H1 (cell line): ENCODE measurements at regions not wholly inside any gene's neighbourhood (a gene's known extent, or its start where the extent isn't known, plus 50 kb on each side); places are given as distances from the start of the nearest gene placed in this dataset.

Source experiments
- CTCF ChIA-PET: fragments of 300-600 bp; sonication (Branson Sonifier 250); formaldehyde crosslinking; loops from one replicate; lab custom pipeline; 2021; ENCODE audit not compliant: partially characterized antibody; lab: Charles Lee
- POLR2A ChIA-PET: fragments of 300-600 bp; sonication (Branson Sonifier 250); formaldehyde crosslinking; loops from one replicate; lab custom pipeline; 2021; ENCODE audit warnings: inconsistent platforms; ENCODE audit not compliant: partially characterized antibody; lab: Charles Lee
- DNase-seq, 2 experiments: peaks; one replicate each; pipeline versions ENCODE4 v3.0.0 to v3.0.0-alpha.2; 2010 to 2022; ENCODE audit warnings: low spot score in 2 of 2, low read depth in 1 of 2, mixed read lengths in 1 of 2
- FAIRE-seq: peaks from 2 replicates; lab custom pipeline; 2011; peaks lifted over from hg19 to GRCh38; lab: Jason Lieb, UNC
- H2AFZ ChIP-seq: 2 replicates; pipeline ENCODE4 v1.8.1; 2012; ENCODE audit warnings: low read length, inconsistent platforms
- H2AK5ac ChIP-seq: 2 replicates; pipeline ENCODE4 v1.6.1; 2013; ENCODE audit warnings: low read depth, low read length
- H2BK120ac ChIP-seq: replicated peaks from 2 replicates; pipeline ENCODE3; 2013; ENCODE audit warnings: low read depth, low read length, inconsistent platforms
- H2BK12ac ChIP-seq: 2 replicates; pipeline ENCODE4 v1.6.1; 2013; ENCODE audit warnings: low read depth, low read length
- H2BK15ac ChIP-seq: 2 replicates; pipeline ENCODE4 v1.6.1; 2013; ENCODE audit warnings: low read length
- H2BK20ac ChIP-seq: 2 replicates; pipeline ENCODE4 v1.6.1; 2013; ENCODE audit warnings: low read length
- H2BK5ac ChIP-seq: 2 replicates; pipeline ENCODE4 v1.6.1; 2013; ENCODE audit warnings: low read depth, low read length
- H3K14ac ChIP-seq: 2 replicates; pipeline ENCODE4 v1.6.1; 2013; ENCODE audit warnings: inconsistent platforms; ENCODE audit not compliant: insufficient read length
- H3K18ac ChIP-seq: 2 replicates; pipeline ENCODE4 v1.6.1; 2013; ENCODE audit warnings: low read length; ENCODE audit errors: extremely low read depth
- H3K23ac ChIP-seq: 2 replicates; pipeline ENCODE4 v1.6.1; 2013; ENCODE audit warnings: inconsistent platforms; ENCODE audit not compliant: insufficient read length
- H3K23me2 ChIP-seq: 2 replicates; pipeline ENCODE4 v1.6.1; 2013; ENCODE audit warnings: low read depth, low read length
- H3K27ac ChIP-seq: 2 replicates; pipeline ENCODE4 v1.6.1; 2011; ENCODE audit warnings: low read depth, low read length, inconsistent platforms
- H3K27me3 ChIP-seq, 4 experiments: replicated peaks in 1 of 4; 1 replicate in 1 of 4; 2 replicates in 3 of 4; pipeline versions ENCODE4 v1.6.1 to v1.8.1; 2011 to 2013; ENCODE audit warnings: low read length in 3 of 4, mild to moderate bottlenecking in 3 of 4, inconsistent platforms in 2 of 4, mixed read lengths in 2 of 4, moderate library complexity in 1 of 4; ENCODE audit not compliant: control insufficient read depth in 3 of 4, insufficient read depth in 3 of 4; ENCODE audit errors: extremely low read depth in 1 of 4
- H3K36me3 ChIP-seq, 4 experiments: 2 replicates each; pipeline versions ENCODE4 v1.6.1 to v1.8.1; 2011 to 2013; ENCODE audit warnings: mild to moderate bottlenecking in 4 of 4, low read length in 3 of 4, moderate library complexity in 2 of 4, control low read depth in 1 of 4, inconsistent platforms in 1 of 4; ENCODE audit not compliant: insufficient read depth in 4 of 4, control insufficient read depth in 2 of 4
- H3K4ac ChIP-seq: replicated peaks from 2 replicates; pipeline ENCODE3; 2013; ENCODE audit warnings: low read length, low read depth, mixed read lengths, inconsistent platforms; ENCODE audit not compliant: insufficient read length
- H3K4me1 ChIP-seq, 4 experiments: replicated peaks in 1 of 4; 1 replicate in 1 of 4; 2 replicates in 3 of 4; pipeline versions ENCODE4 v1.6.1 to v1.8.1; 2011 to 2013; ENCODE audit warnings: low read length in 3 of 4, inconsistent platforms in 2 of 4, mixed read lengths in 1 of 4; ENCODE audit not compliant: insufficient read depth in 4 of 4, control insufficient read depth in 3 of 4
- H3K4me2 ChIP-seq, 2 experiments: 2 replicates each; pipeline versions ENCODE4 v1.6.1 to v1.8.1; 2011 to 2013; ENCODE audit warnings: low read depth in 2 of 2, low read length in 2 of 2, control low read depth in 1 of 2, inconsistent platforms in 1 of 2, mild to moderate bottlenecking in 1 of 2; ENCODE audit not compliant: insufficient read depth in 1 of 2
- H3K4me3 ChIP-seq, 4 experiments: fragments of 200-600, 300-600 bp in 1 of 4; sonication (generic), shearing (Covaris generic), sonication (Bioruptor Twin) in 1 of 4; 2 replicates each; pipeline versions ENCODE4 v1.5.1 to v1.8.1; 2011 to 2016; ENCODE audit warnings: low read length in 4 of 4, low read depth in 3 of 4, control low read depth in 2 of 4, inconsistent platforms in 2 of 4, mild to moderate bottlenecking in 2 of 4, mixed read lengths in 1 of 4, moderate library complexity in 1 of 4; ENCODE audit not compliant: insufficient read depth in 2 of 4; ENCODE audit errors: extremely low read depth in 1 of 4
- H3K56ac ChIP-seq: replicated peaks from 2 replicates; pipeline ENCODE3; 2013; ENCODE audit warnings: low read depth, mild to moderate bottlenecking, mixed read lengths, low read length, inconsistent platforms; ENCODE audit not compliant: insufficient read length
- H3K79me1 ChIP-seq: 2 replicates; pipeline ENCODE4 v1.6.1; 2013; ENCODE audit warnings: low read depth, low read length, control low read depth
- H3K79me2 ChIP-seq, 2 experiments: 2 replicates each; pipeline versions ENCODE4 v1.6.1 to v1.8.1; 2012 to 2013; ENCODE audit warnings: low read length in 2 of 2, mild to moderate bottlenecking in 2 of 2, inconsistent platforms in 1 of 2; ENCODE audit not compliant: insufficient read depth in 2 of 2, control insufficient read depth in 1 of 2
- H3K9ac ChIP-seq, 4 experiments: replicated peaks in 1 of 4; 1 replicate in 1 of 4; 2 replicates in 3 of 4; pipeline versions ENCODE4 v1.6.1 to v1.8.1; 2011 to 2013; ENCODE audit warnings: low read depth in 3 of 4, low read length in 3 of 4, control low read depth in 2 of 4, mild to moderate bottlenecking in 2 of 4, moderate library complexity in 2 of 4, inconsistent platforms in 1 of 4; ENCODE audit errors: extremely low read depth in 1 of 4
- H3K9me3 ChIP-seq, 2 experiments: 2 replicates each; pipeline versions ENCODE4 v1.6.1 to v1.8.1; 2012 to 2013; ENCODE audit warnings: mild to moderate bottlenecking in 2 of 2, moderate library complexity in 2 of 2, control low read depth in 1 of 2, inconsistent platforms in 1 of 2, low read depth in 1 of 2, low read length in 1 of 2, mixed read lengths in 1 of 2; ENCODE audit not compliant: insufficient read depth in 2 of 2
- H4K20me1 ChIP-seq, 2 experiments: replicated peaks in 1 of 2; 2 replicates each; pipeline versions ENCODE3 to v1.8.1; 2011 to 2013; ENCODE audit warnings: inconsistent platforms in 2 of 2, low read length in 2 of 2, mild to moderate bottlenecking in 1 of 2; ENCODE audit not compliant: insufficient read depth in 2 of 2, control insufficient read depth in 1 of 2
- H4K5ac ChIP-seq: 2 replicates; pipeline ENCODE4 v1.6.1; 2013; ENCODE audit warnings: low read length, low read depth, mixed read lengths, inconsistent platforms; ENCODE audit not compliant: insufficient read length
- H4K8ac ChIP-seq: 2 replicates; pipeline ENCODE4 v1.8.0; 2013; ENCODE audit warnings: mild to moderate bottlenecking, moderate library complexity, low read length, inconsistent platforms; ENCODE audit not compliant: insufficient read depth; ENCODE audit errors: extremely low read depth
- H4K91ac ChIP-seq: replicated peaks from 2 replicates; pipeline ENCODE3; 2013; ENCODE audit warnings: low read length, mixed read lengths, inconsistent platforms; ENCODE audit not compliant: insufficient read length
- CBX5 ChIP-seq: fragments of 300-800, 300-1000 bp; sonication (generic); IDR thresholded peaks from 2 replicates; pipeline ENCODE4 v1.7.1; 2016; ENCODE audit warnings: antibody characterized with exemption, low read length, low read depth
- EGR1 ChIP-seq: IDR thresholded peaks from 2 replicates; pipeline ENCODE4 v1.6.1; 2011; ENCODE audit warnings: low read depth, low read length, borderline replicate concordance
- NRF1 ChIP-seq: IDR thresholded peaks from 2 replicates; pipeline ENCODE4 v1.6.1; 2011; ENCODE audit warnings: mild to moderate bottlenecking, low read depth, low read length, improper control_type of control experiment
- RFX5 ChIP-seq: IDR thresholded peaks from 2 replicates; pipeline ENCODE4 v1.6.1; 2011; ENCODE audit warnings: low read depth, low read length, improper control_type of control experiment, borderline replicate concordance
- SP1 ChIP-seq: IDR thresholded peaks from 2 replicates; pipeline ENCODE4 v1.6.1; 2011; ENCODE audit warnings: low read depth, low read length
- ZNF274 ChIP-seq: IDR thresholded peaks from 2 replicates; pipeline ENCODE4 v1.7.0; 2012; ENCODE audit warnings: low read length, borderline replicate concordance; ENCODE audit errors: extremely low read depth
- WGBS, 2 experiments: shearing (Covaris generic) in 1 of 2; methylation state at CpG; one replicate each; pipeline versions ENCODE4 v1.1.6 to v1.1.7; 2013 to 2015; ENCODE audit warnings: low lambda C conversion rate in 2 of 2, mixed read lengths in 2 of 2, inconsistent platforms in 1 of 2, low coverage in 1 of 2, missing lambda C conversion rate in 1 of 2; ENCODE audit not compliant: insufficient replicate concordance in 2 of 2, insufficient coverage in 1 of 2, insufficient read length in 1 of 2; ENCODE audit errors: extremely low coverage in 1 of 2, missing lambda C conversion rate in 1 of 2; 5-methylcytosine and 5-hydroxymethylcytosine counted together

DNA sequence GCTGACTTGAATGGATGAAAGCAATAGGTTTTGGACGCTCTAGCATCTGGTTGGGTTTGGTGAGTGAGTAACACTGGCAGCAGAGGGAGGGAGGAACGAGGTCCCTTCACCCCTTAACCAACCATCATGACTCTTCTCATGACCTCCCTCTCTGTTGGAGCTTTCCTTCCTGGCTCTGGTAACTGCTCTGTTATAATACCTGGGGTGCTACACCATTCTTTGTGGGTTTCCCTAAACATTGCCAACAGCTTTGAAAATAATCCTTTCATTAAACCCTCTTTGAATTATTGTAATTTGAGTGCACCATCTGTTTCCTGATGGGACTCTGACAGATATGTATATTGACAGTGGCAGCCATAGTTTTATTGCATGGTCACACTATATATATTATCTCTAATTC, 146.2 kb upstream of the PTPRG start:
- Histone ChIP-seq H2BK15ac (no peak overlapping the region), H3K9ac (no peak overlapping the region), H4K91ac (no peak overlapping the region), H2BK12ac (no peak overlapping the region), H3K36me3 (no peaks in the 10 kb centered on the region), H3K4me3 (no peak overlapping the region), H3K79me1 (no peaks in the 10 kb centered on the region), H3K4me2 (no peak overlapping the region), H2BK20ac (no peak overlapping the region), H4K5ac (no peak overlapping the region), H3K79me2 (no peaks in the 10 kb centered on the region), H3K56ac (no peak overlapping the region), H3K9me3 (no peaks in the 10 kb centered on the region), H3K18ac (no peak overlapping the region), H4K20me1 (no peaks in the 10 kb centered on the region), H3K23ac (no peak overlapping the region), H3K4ac (no peak overlapping the region), H3K27me3 (no peaks in the 10 kb centered on the region), H2AFZ (no peak overlapping the region), H2AK5ac (no peak overlapping the region), H3K4me1 (no peaks in the 10 kb centered on the region), H3K14ac (no peak overlapping the region), H4K8ac (no peak overlapping the region), H3K23me2 (no peaks in the 10 kb centered on the region), H3K27ac (no peak overlapping the region; the same call in 1 of the 2 replicates), H2BK120ac (no peak overlapping the region), H2BK5ac (no peak overlapping the region)
- WGBS, 2 experiments, result 76% methylated on average over 2 of the region's 2 CpGs; no CpG with 5 or more reads in 1 of the 2 experiments
- ChIA-PET CTCF (no interaction called here), POLR2A (no interaction called here)
- FAIRE-seq, result no peak
- TF ChIP-seq RFX5, result no peak
- TF ChIP-seq CBX5, result no peak
- no peak for TF ChIP-seq EGR1
- no peak for TF ChIP-seq NRF1
- no peak for TF ChIP-seq SP1
- no peak for TF ChIP-seq ZNF274
- DNase-seq, result no peak
